Psoas muscle (tissue), 7 donors: ENCODE measurements at regions not wholly inside any gene's neighbourhood (a gene's known extent, or its start where the extent isn't known, plus 50 kb on each side); places are given as distances from the start of the nearest gene placed in this dataset.

ENCODE experiments used
- ATAC-seq, 4 donors: fragments of 200-7000 bp; cut with Tn5 transposase; one replicate each; pipeline ENCODE4 v1.9.1; 2020; ENCODE audit warnings: moderate library complexity in 3 of 4, mild to moderate bottlenecking in 2 of 4
- DNase-seq, 2 donors: peaks; one replicate each; pipeline ENCODE4 v3.0.0-alpha.2; 2020
- H3K27ac ChIP-seq: fragments of 200-600 bp; one replicate; pipeline ENCODE4 v1.8.0; 2022
- H3K27me3 ChIP-seq, 3 donors: fragments of 200-600 bp in 1 of 3; one replicate each; pipeline versions ENCODE4 v1.6.1 to v1.8.0; 2013 to 2022; ENCODE audit warnings: low read length in 2 of 3, mild to moderate bottlenecking in 2 of 3, moderate library complexity in 1 of 3; ENCODE audit not compliant: insufficient read depth in 3 of 3
- H3K36me3 ChIP-seq, 2 donors: fragments of 200-600 bp in 1 of 2; one replicate each; pipeline versions ENCODE4 v1.6.1 to v1.8.0; 2013 to 2022; ENCODE audit warnings: low read depth in 1 of 2, mild to moderate bottlenecking in 1 of 2, moderate library complexity in 1 of 2; ENCODE audit not compliant: insufficient read depth in 1 of 2
- H3K4me1 ChIP-seq: fragments of 200-600 bp; one replicate; pipeline ENCODE4 v1.8.0; 2022
- H3K4me3 ChIP-seq: fragments of 200-600 bp; one replicate; pipeline ENCODE4 v1.8.0; 2022; ENCODE audit warnings: mild to moderate bottlenecking
- H3K9me3 ChIP-seq: fragments of 200-600 bp; one replicate; pipeline ENCODE4 v1.8.0; 2022
- CTCF ChIP-seq: fragments of 200-600 bp; IDR thresholded peaks from one replicate; pipeline ENCODE4 v1.8.0; 2022; ENCODE audit warnings: antibody characterized with exemption
- WGBS, 3 donors: extraction: QIAGEN DNeasy Blood & Tissue Kit; methylation state at CpG; one replicate each; pipeline versions ENCODE4 v1.1.6 to v1.1.7; 2013; 5-methylcytosine and 5-hydroxymethylcytosine counted together
- intact Hi-C, 2 donors: fragments of 100-400 bp; cut with DNase I; formaldehyde crosslinking; loops; one replicate each; pipeline versions ENCODE4 v1.11.0 to v1.14.2; 2022
- donor health status: healthy with polysubstance abuse.
- donor health status: DM: no; HTN: no; CAD: no; lungs with moderate emphysema.
- donor health status: Bipolar disorder and iron deficiency.
- donor health status: healthy.
- donor health status: DM: yes; HTN: yes; CAD: no.
- donor health status: DM: no; HTN: no; CAD: no.
- donor health status: DM: yes; HTN: yes; CAD: no.

DNA sequence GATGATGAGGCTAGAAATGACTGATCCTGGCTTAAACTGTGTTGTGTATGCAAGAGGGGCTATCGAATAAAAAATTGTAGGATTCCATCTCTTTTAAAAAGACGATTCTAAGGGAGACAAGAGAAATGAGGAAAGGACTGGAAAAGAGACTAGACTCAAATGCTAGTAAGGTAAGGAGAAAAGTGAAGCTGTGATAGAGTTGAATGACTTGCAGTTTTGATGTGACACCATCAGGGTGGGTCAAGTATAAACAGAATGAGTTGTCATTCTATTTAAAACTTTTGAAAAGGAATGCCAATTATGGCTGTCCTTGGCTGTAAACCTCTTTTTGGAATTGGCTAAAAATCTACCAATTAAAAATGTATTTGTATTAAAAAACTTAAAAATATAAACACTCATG is 184.5 kb upstream of the PHF14 start:
- no peak overlapping the region for H3K4me3 ChIP-seq

GRCh38 chr7:10790910-10791309 is 182.8 kb upstream of the PHF14 start:
- no peaks in the 10 kb centered on the region for H3K27me3 ChIP-seq
- no peaks in the 10 kb centered on the region for H3K36me3 ChIP-seq
- TF ChIP-seq CTCF = no peak
- no peak for DNase-seq
- intact Hi-C loops = no loop called here
- ATAC-seq = no peak
- no peak overlapping the region for H3K4me3 ChIP-seq
- no peaks in the 10 kb centered on the region for H3K9me3 ChIP-seq
- no peaks in the 10 kb centered on the region for H3K4me1 ChIP-seq
- H3K27ac ChIP-seq = no peak overlapping the region
- 65 to 71% (median 69%) methylated on average over 3 of the region's 3 CpGs for WGBS, 3 donors

More for the DNA sequence above, 184.5 kb upstream of the PHF14 start:
- 82 to 87% (median 86%) methylated on average over 2 of the region's 2 CpGs for WGBS, 3 donors
- Histone ChIP-seq H3K36me3 (no peaks in the 10 kb centered on the region), H3K4me1 (no peaks in the 10 kb centered on the region), H3K9me3 (no peaks in the 10 kb centered on the region), H3K27ac (no peak overlapping the region), H3K27me3 (no peaks in the 10 kb centered on the region)
- ATAC-seq = no peak
- TF ChIP-seq CTCF = no peak
- intact Hi-C loops = no loop called here
- no peak for DNase-seq

- no peaks in the 10 kb centered on the region for H3K36me3 ChIP-seq
- 75 to 83% (median 78%) methylated on average over 6 of the region's 6 CpGs for WGBS, 3 donors
- H3K4me1 ChIP-seq = no peaks in the 10 kb centered on the region
- TF ChIP-seq CTCF = no peak
- DNase-seq (no peak), ATAC-seq (no peak)
- H3K4me3 ChIP-seq = no peak overlapping the region
- H3K27me3 ChIP-seq = no peaks in the 10 kb centered on the region
- H3K9me3 ChIP-seq = no peaks in the 10 kb centered on the region
- intact Hi-C loops = no loop called here
- no peak overlapping the region for H3K27ac ChIP-seq
Observed at GRCh38 chr7:10793995-10794775, 179.5 kb upstream of the PHF14 start.

DNA sequence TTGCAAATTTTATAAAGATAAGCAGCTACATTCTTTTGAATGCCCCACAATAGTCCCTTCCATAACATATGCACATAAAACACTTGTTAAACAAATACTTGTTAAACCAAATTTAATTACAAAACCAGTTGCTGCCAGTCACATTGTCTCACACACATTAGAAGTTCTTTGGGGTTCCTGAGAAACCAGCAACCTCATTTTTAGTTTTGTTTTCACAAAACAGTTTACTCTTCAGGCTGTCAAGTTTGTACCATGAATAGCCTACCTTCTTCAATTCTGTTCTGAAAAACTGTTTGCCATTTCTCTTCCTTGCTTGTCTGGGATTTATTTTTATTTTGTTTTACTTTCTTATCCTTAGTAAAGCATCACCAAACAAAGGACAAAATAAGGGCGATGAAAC is 176.5 kb upstream of the PHF14 start:
- Histone ChIP-seq H3K4me1 (no peaks in the 10 kb centered on the region), H3K4me3 (no peak overlapping the region), H3K9me3 (no peaks in the 10 kb centered on the region), H3K36me3 (no peaks in the 10 kb centered on the region), H3K27ac (no peak overlapping the region), H3K27me3 (no peaks in the 10 kb centered on the region)
- no peak for DNase-seq
- no peak for ATAC-seq
- 82 to 90% (median 89%) methylated on average over 1 of the region's 1 CpG for WGBS, 3 donors
- intact Hi-C loops = no loop called here
- no peak for TF ChIP-seq CTCF

DNA sequence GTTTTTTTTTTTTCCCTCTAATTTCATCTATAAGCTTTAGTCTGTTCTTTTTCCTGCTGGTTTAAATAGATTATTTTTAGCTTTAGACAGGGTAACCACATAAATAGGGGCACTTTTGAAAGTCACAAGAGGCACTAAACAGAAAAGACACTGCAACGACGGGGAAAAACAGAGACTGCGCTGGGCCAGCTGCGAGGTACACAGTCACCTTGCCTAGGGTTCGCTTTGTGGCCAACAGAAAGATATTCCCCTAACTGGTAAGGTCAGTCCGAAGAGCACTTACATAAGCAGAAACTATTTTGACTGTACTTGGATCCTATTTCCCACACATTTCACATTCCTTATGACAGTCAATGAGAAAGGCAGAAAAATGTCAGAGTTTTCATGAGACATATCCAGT is 175.6 kb upstream of the PHF14 start:
- Histone ChIP-seq H3K36me3 (no peaks in the 10 kb centered on the region), H3K9me3 (no peaks in the 10 kb centered on the region), H3K4me3 (no peak overlapping the region), H3K27me3 (no peaks in the 10 kb centered on the region), H3K27ac (no peak overlapping the region), H3K4me1 (no peaks in the 10 kb centered on the region)
- intact Hi-C loops = no loop called here
- DNase-seq = no peak
- ATAC-seq = no peak
- no peak for TF ChIP-seq CTCF
- WGBS, 3 donors = 80 to 90% (median 82%) methylated on average over 6 of the region's 6 CpGs
